ENCODE measurements at regions not wholly inside any gene's neighbourhood (a gene's known extent, or its start where the extent isn't known, plus 50 kb on each side); places are given as distances from the start of the nearest gene placed in this dataset.
"Not testable (repeated sequence)": the region's sequence is repeated elsewhere in the genome, so short reads cannot be mapped to it uniquely, and the experiment has no call there.

GRCh38 chr5:10921160-10921559 is 160.1 kb upstream of the DAP start:
- no peak for DNase-seq (ENCODE audit: low read depth)

GRCh38 chr5:10920400-10920799 is 159.4 kb upstream of the DAP start:
- DNase-seq (ENCODE audit: low read depth) = no peak

GRCh38 chr5:10914741-10915480 is 153.9 kb upstream of the DAP start:
- DNase-seq (ENCODE audit: low read depth) = no peak

GRCh38 chr5:10913841-10914240 is 152.8 kb upstream of the DAP start:
- DNase-seq (ENCODE audit: low read depth) = no peak

GRCh38 chr5:10913181-10913810 is 152.3 kb upstream of the DAP start:
- no peak for DNase-seq (ENCODE audit: low read depth)

- no peak for DNase-seq (ENCODE audit: low read depth)
These were observed 151.4 kb upstream of the DAP start for GRCh38 chr5:10912435-10912834.

- no peak for DNase-seq (ENCODE audit: low read depth)
These were observed 149.2 kb upstream of the DAP start for GRCh38 chr5:10910261-10910660.

- no peak for DNase-seq (ENCODE audit: low read depth)
These were observed 143.9 kb upstream of the DAP start for GRCh38 chr5:10904862-10905432.

GRCh38 chr5:10903786-10904560 is 142.9 kb upstream of the DAP start:
- DNase-seq (ENCODE audit: low read depth) = no peak

- DNase-seq (ENCODE audit: low read depth) = no peak
These were observed 141.1 kb upstream of the DAP start for GRCh38 chr5:10902145-10902544.

- DNase-seq (ENCODE audit: low read depth) = no peak
These were observed 137.5 kb upstream of the DAP start for GRCh38 chr5:10898514-10898913.

GRCh38 chr5:10896016-10896415 is 135.0 kb upstream of the DAP start:
- DNase-seq (ENCODE audit: low read depth) = no peak

- no peak for DNase-seq (ENCODE audit: low read depth)
These were observed 133.5 kb upstream of the DAP start for GRCh38 chr5:10894445-10895054.

- DNase-seq (ENCODE audit: low read depth) = no peak
These were observed 131.8 kb upstream of the DAP start for GRCh38 chr5:10892911-10893215.

- no peak for DNase-seq (ENCODE audit: low read depth)
These were observed 131.3 kb upstream of the DAP start for GRCh38 chr5:10892147-10892910.

- DNase-seq (ENCODE audit: low read depth) = no peak
These were observed 130.2 kb upstream of the DAP start for GRCh38 chr5:10891193-10891592.

- DNase-seq (ENCODE audit: low read depth) = no peak
These were observed 125.5 kb upstream of the DAP start for GRCh38 chr5:10886497-10886896.

- DNase-seq (ENCODE audit: low read depth) = no peak
These were observed 124.0 kb upstream of the DAP start for GRCh38 chr5:10885026-10885425.

- not testable (repeated sequence) for DNase-seq (ENCODE audit: low read depth)
These were observed 122.9 kb upstream of the DAP start for GRCh38 chr5:10883945-10884344.

GRCh38 chr5:10880934-10881333 is 119.9 kb upstream of the DAP start:
- no peak for DNase-seq (ENCODE audit: low read depth)

- not testable (repeated sequence) for DNase-seq (ENCODE audit: low read depth)
These were observed 116.0 kb upstream of the DAP start for GRCh38 chr5:10876996-10877395.

Data from stimulated activated CD8-positive, alpha-beta memory T cell treated with anti-CD3 and anti-CD28 coated beads, Interleukin-7, amount 100 ng/mL, for 24 hours (primary cell).